ENCODE measurements at regions not wholly inside any gene's neighbourhood (a gene's known extent, or its start where the extent isn't known, plus 50 kb on each side); places are given as distances from the start of the nearest gene placed in this dataset.
A peak's percentile ranks its signal among the peaks of the same experiment; 100 is the strongest.

DNA sequence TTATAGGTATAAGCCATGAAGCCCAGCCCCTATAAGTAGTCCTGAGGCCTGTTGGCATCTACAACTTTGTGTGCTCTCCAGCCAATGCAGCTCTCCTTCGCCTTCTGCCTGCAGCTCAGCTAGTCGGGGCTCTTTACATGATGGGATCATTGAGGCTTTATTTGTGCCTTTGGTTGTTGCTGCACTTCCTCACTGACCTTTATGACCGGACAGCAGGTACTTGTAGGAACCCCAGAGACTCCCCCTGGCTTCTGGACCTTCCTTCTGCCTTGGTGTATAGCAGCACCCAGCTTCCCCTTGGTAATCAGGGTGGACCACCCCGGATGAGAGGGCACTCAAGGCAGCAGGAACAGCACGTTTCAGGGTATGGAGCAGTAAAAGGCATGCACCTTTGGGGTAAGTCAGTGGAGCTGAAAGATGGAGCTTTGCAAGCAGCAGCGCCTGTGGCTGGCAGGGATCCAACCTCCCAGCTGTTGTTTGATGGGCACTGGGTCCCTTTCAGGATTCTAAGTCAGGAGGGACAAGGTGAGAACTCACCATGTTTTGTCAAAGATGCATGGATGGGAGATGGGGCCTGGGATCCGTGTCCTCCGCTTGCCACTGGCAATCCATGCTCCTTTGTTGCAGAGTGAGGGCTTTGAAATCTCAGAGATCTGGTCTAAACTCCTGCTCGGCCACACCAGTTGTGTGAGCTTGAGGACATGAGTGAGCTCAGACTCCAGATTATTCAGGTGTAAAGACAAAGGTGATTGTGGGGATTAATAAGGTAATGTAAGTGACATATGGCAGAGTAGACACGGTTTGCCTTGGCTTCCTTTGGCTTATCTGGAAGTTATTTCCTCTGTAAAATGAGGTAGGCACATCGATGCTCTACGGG is 65.1 kb upstream of the KLF13 start:
- Histone ChIP-seq H3K4me3 (ENCODE audit: low read depth, low read length) (no peak overlapping the region), H3K9me3 (no peaks in the 10 kb centered on the region), H3K27me3 (replicated peaks; ENCODE audit: control insufficient read depth, insufficient read depth, low read length) (no peaks in the 10 kb centered on the region), H3K4me1 (peaks cover 12% of the 10 kb centered on the region), H3K36me3 (ENCODE audit: control insufficient read depth, insufficient read depth, low read length) (no peaks in the 10 kb centered on the region)
- BruUV-seq (replicated peaks): no TSS peak
- H3K27ac Mint-ChIP-seq (ENCODE audit: unreplicated experiment): no peak overlapping the region
- CTCF ChIA-PET: no interaction called here
- H3K4me3 Mint-ChIP-seq (ENCODE audit: unreplicated experiment): no peak overlapping the region
- POLR2A ChIA-PET: no interaction called here
- intact Hi-C loops (cut with micrococcal nuclease; ENCODE audit: unreplicated experiment): no loop called here
- DNase-seq: peak in 1 of 2 experiments; percentile 24
- TF ChIP-seq, protein P1, sequence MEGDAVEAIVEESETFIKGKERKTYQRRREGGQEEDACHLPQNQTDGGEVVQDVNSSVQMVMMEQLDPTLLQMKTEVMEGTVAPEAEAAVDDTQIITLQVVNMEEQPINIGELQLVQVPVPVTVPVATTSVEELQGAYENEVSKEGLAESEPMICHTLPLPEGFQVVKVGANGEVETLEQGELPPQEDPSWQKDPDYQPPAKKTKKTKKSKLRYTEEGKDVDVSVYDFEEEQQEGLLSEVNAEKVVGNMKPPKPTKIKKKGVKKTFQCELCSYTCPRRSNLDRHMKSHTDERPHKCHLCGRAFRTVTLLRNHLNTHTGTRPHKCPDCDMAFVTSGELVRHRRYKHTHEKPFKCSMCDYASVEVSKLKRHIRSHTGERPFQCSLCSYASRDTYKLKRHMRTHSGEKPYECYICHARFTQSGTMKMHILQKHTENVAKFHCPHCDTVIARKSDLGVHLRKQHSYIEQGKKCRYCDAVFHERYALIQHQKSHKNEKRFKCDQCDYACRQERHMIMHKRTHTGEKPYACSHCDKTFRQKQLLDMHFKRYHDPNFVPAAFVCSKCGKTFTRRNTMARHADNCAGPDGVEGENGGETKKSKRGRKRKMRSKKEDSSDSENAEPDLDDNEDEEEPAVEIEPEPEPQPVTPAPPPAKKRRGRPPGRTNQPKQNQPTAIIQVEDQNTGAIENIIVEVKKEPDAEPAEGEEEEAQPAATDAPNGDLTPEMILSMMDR (IDR thresholded peaks at IDR 0.05; ENCODE audit: insufficient read depth in 1 of 2, low read depth in 1 of 2, low read length in 1 of 2, severe bottlenecking in 1 of 2, unreplicated experiment in 1 of 2): no peak
- no peaks in the 10 kb centered on the region for H3K36me3 Mint-ChIP-seq (ENCODE audit: insufficient read depth, unreplicated experiment)
- peaks cover 8% of the 10 kb centered on the region for H3K4me1 Mint-ChIP-seq (ENCODE audit: low read depth, unreplicated experiment)
- H3K27me3 Mint-ChIP-seq (ENCODE audit: insufficient read depth, unreplicated experiment): no peaks in the 10 kb centered on the region
- H3K9me3 Mint-ChIP-seq (ENCODE audit: unreplicated experiment): peaks cover 10% of the 10 kb centered on the region

DNA sequence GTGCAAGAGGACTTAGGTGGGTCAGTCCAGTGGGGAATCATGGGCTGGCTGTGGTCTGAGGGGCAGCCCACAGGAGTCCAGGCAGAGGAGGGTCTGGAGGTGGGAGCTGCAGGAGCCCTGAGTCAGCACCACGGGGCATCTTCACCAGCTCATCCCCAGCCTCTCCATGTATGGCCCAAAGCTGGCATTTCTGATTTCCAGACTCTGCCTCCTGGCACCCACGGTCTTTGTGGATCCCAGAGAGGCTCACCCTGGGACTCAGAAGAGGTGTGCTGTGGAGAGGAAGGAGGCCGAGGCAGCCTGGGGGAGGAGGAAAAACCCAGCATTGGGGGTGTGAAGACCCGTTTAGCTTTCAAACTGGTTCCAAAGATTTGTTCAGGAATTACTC is 64.5 kb upstream of the KLF13 start:
- H3K9me3 Mint-ChIP-seq (ENCODE audit: unreplicated experiment): peaks cover 10% of the 10 kb centered on the region
- no peak overlapping the region for H3K4me3 Mint-ChIP-seq (ENCODE audit: unreplicated experiment)
- Histone ChIP-seq H3K4me3 (ENCODE audit: low read depth, low read length) (no peak overlapping the region), H3K4me1 (peaks cover 12% of the 10 kb centered on the region), H3K36me3 (ENCODE audit: control insufficient read depth, insufficient read depth, low read length) (no peaks in the 10 kb centered on the region), H3K9me3 (no peaks in the 10 kb centered on the region), H3K27me3 (replicated peaks; ENCODE audit: control insufficient read depth, insufficient read depth, low read length) (no peaks in the 10 kb centered on the region)
- TF ChIP-seq, protein P1 (IDR thresholded peaks at IDR 0.05; ENCODE audit: insufficient read depth in 1 of 2, low read depth in 1 of 2, low read length in 1 of 2, severe bottlenecking in 1 of 2, unreplicated experiment in 1 of 2): no peak
- BruUV-seq (replicated peaks): no TSS peak
- no peaks in the 10 kb centered on the region for H3K27me3 Mint-ChIP-seq (ENCODE audit: insufficient read depth, unreplicated experiment)
- DNase-seq: peak in 1 of 2 experiments; percentile 5
- no peak overlapping the region for H3K27ac Mint-ChIP-seq (ENCODE audit: unreplicated experiment)
- no peaks in the 10 kb centered on the region for H3K36me3 Mint-ChIP-seq (ENCODE audit: insufficient read depth, unreplicated experiment)
- POLR2A ChIA-PET: no interaction called here
- intact Hi-C loops (cut with micrococcal nuclease; ENCODE audit: unreplicated experiment): no loop called here
- CTCF ChIA-PET: no interaction called here
- peaks cover 8% of the 10 kb centered on the region for H3K4me1 Mint-ChIP-seq (ENCODE audit: low read depth, unreplicated experiment)

DNA sequence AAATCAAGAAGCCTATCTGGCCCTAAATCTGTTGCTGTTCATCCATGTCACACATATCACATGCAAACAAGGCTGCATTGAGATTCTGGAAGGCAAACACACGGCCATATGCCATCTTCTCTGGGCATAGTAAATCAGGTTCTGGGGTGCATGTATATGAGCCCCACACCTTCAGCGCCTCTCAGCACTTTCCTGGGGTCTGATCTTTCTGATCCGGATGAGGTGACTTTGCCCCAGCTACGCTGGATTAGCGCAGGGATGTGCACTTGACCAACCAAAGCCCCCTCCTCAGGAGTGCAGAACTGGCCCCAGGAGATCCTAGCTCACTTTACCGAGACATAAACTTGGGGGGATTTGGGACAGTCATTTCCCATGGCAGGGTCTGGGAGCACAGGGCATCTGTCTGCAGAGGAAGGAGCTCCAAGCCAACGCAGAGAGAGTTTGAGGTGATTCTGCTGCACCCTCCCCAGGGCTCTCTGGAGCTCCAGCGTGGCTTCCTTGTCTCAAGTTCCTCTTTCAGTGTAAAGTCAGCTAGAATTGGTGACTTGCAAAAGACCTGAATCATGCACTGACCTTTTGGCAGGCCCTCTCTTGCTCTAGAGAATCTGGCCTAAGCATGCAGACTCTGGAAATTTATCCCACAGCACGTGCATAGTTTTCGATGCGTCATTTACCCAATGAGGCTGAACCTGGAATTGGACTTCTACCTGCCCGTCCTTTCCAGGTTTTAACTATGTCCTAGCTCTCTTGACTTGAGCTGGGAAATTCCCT is 63.5 kb upstream of the KLF13 start:
- TF ChIP-seq, protein P1 (IDR thresholded peaks at IDR 0.05; ENCODE audit: insufficient read depth in 1 of 2, low read depth in 1 of 2, low read length in 1 of 2, severe bottlenecking in 1 of 2, unreplicated experiment in 1 of 2): no peak
- Histone ChIP-seq H3K4me3 (ENCODE audit: low read depth, low read length) (no peak overlapping the region), H3K27me3 (replicated peaks; ENCODE audit: control insufficient read depth, insufficient read depth, low read length) (no peaks in the 10 kb centered on the region), H3K4me1 (peaks cover 12% of the 10 kb centered on the region), H3K36me3 (ENCODE audit: control insufficient read depth, insufficient read depth, low read length) (no peaks in the 10 kb centered on the region), H3K9me3 (no peaks in the 10 kb centered on the region)
- peak in 1 of 2 experiments; percentile 18 for DNase-seq
- no peak overlapping the region for H3K27ac Mint-ChIP-seq (ENCODE audit: unreplicated experiment)
- no TSS peak for BruUV-seq (replicated peaks)
- CTCF ChIA-PET: no interaction called here
- peaks cover 8% of the 10 kb centered on the region for H3K4me1 Mint-ChIP-seq (ENCODE audit: low read depth, unreplicated experiment)
- H3K9me3 Mint-ChIP-seq (ENCODE audit: unreplicated experiment): peaks cover 3% of the 10 kb centered on the region
- H3K27me3 Mint-ChIP-seq (ENCODE audit: insufficient read depth, unreplicated experiment): no peaks in the 10 kb centered on the region
- intact Hi-C loops (cut with micrococcal nuclease; ENCODE audit: unreplicated experiment): no loop called here
- H3K4me3 Mint-ChIP-seq (ENCODE audit: unreplicated experiment): no peak overlapping the region
- H3K36me3 Mint-ChIP-seq (ENCODE audit: insufficient read depth, unreplicated experiment): no peaks in the 10 kb centered on the region
- POLR2A ChIA-PET: no interaction called here

Measured in Caco-2 (cell line).